Endothelial cell of umbilical vein (primary cell): ENCODE measurements at regions not wholly inside any gene's neighbourhood (a gene's known extent, or its start where the extent isn't known, plus 50 kb on each side); places are given as distances from the start of the nearest gene placed in this dataset.

ENCODE experiments used
- BruUV-seq: library from RNA; stranded (reverse); fragments of 400-500 nt; replicated peaks from 2 replicates; lab custom pipeline; 2021; lab: Mats Ljungman, UMichigan
- CTCF ChIA-PET: fragments of 300-600, 350-600 bp; sonication (Branson Sonifier 250); formaldehyde crosslinking; loops from one replicate; lab custom pipeline; 2021; ENCODE audit warnings: antibody characterized with exemption, inconsistent platforms; lab: Charles Lee
- POLR2A ChIA-PET: fragments of 300-600, 350-600 bp; sonication (Branson Sonifier 250); formaldehyde crosslinking; loops from one replicate; lab custom pipeline; 2021; ENCODE audit warnings: antibody characterized with exemption, inconsistent platforms; lab: Charles Lee
- DNase-seq: peaks from one replicate; pipeline ENCODE4 v3.0.0-alpha.2; 2011; ENCODE audit warnings: low read depth, low spot score
- FAIRE-seq: peaks from 2 replicates; lab custom pipeline; 2011; peaks lifted over from hg19 to GRCh38; lab: Jason Lieb, UNC
- H2AFZ ChIP-seq: 2 replicates; pipeline ENCODE4 v1.6.0; 2012; ENCODE audit warnings: low read depth, low read length, control low read depth, inconsistent platforms
- H3K27ac ChIP-seq: 2 replicates; pipeline ENCODE4 v1.5.1; 2011; ENCODE audit warnings: low read depth, mild to moderate bottlenecking, control low read depth, low read length, moderate library complexity; ENCODE audit not compliant: insufficient read depth
- H3K27me3 ChIP-seq, 2 experiments: 2 replicates each; pipeline versions ENCODE4 v1.6.0 to v1.6.1; 2011; ENCODE audit warnings: low read length in 2 of 2, mixed read lengths in 1 of 2; ENCODE audit not compliant: control insufficient read depth in 2 of 2, insufficient read depth in 2 of 2
- H3K36me3 ChIP-seq, 2 experiments: 2 replicates in 1 of 2; 3 replicates in 1 of 2; pipeline ENCODE4 v1.5.1; 2011; ENCODE audit warnings: low read length in 2 of 2, mild to moderate bottlenecking in 1 of 2, moderate library complexity in 1 of 2; ENCODE audit not compliant: control insufficient read depth in 2 of 2, insufficient read depth in 2 of 2; ENCODE audit errors: extremely low read depth in 1 of 2
- H3K4me1 ChIP-seq: 3 replicates; pipeline ENCODE4 v1.5.1; 2011; ENCODE audit warnings: mild to moderate bottlenecking, low read length; ENCODE audit not compliant: control insufficient read depth, insufficient read depth; ENCODE audit errors: extremely low read depth
- H3K4me2 ChIP-seq: 2 replicates; pipeline ENCODE4 v1.6.1; 2011; ENCODE audit warnings: low read length, control low read depth, mixed read lengths; ENCODE audit not compliant: insufficient read depth
- H3K4me3 ChIP-seq, 3 experiments: fragments of 200-600 bp in 1 of 3; sonication (generic), shearing (Covaris generic) in 1 of 3; replicated peaks in 1 of 3; 2 replicates each; pipeline ENCODE4 v1.5.1; 2011 to 2016; ENCODE audit warnings: control low read depth in 3 of 3, low read length in 3 of 3, mild to moderate bottlenecking in 2 of 3, inconsistent platforms in 1 of 3, low read depth in 1 of 3, moderate library complexity in 1 of 3; ENCODE audit not compliant: insufficient read depth in 1 of 3
- H3K79me2 ChIP-seq: 2 replicates; pipeline ENCODE4 v1.6.0; 2012; ENCODE audit warnings: low read length, inconsistent platforms; ENCODE audit not compliant: control insufficient read depth, insufficient read depth
- H3K9ac ChIP-seq: replicated peaks from 2 replicates; pipeline ENCODE3; 2011; ENCODE audit warnings: low read length, control low read depth; ENCODE audit not compliant: insufficient read depth; ENCODE audit errors: extremely low read depth
- H3K9me1 ChIP-seq: replicated peaks from 3 replicates; pipeline ENCODE4 v1.6.0; 2011; ENCODE audit warnings: mild to moderate bottlenecking, low read length; ENCODE audit not compliant: control insufficient read depth, insufficient read depth; ENCODE audit errors: extremely low read depth
- H3K9me3 ChIP-seq: replicated peaks from 2 replicates; pipeline ENCODE4 v1.5.1; 2012; ENCODE audit warnings: low read length, inconsistent platforms; ENCODE audit not compliant: control insufficient read depth, insufficient read depth
- H4K20me1 ChIP-seq: replicated peaks from 2 replicates; pipeline ENCODE3; 2011; ENCODE audit warnings: mild to moderate bottlenecking, low read length; ENCODE audit not compliant: control insufficient read depth, insufficient read depth; ENCODE audit errors: extremely low read depth
- CTCF ChIP-seq, 2 donors: IDR thresholded peaks; 1 replicate in 1 of 2; 2 replicates in 1 of 2; pipeline ENCODE4 v1.5.1; 2011; ENCODE audit warnings: low read length in 2 of 2, mild to moderate bottlenecking in 2 of 2, moderate library complexity in 2 of 2, control low read depth in 1 of 2, inconsistent platforms in 1 of 2, low read depth in 1 of 2; ENCODE audit not compliant: insufficient read depth in 1 of 2; ENCODE audit errors: extremely low read depth in 1 of 2
- EZH2 ChIP-seq: IDR thresholded peaks from 2 replicates; pipeline ENCODE4 v1.6.1; 2012; ENCODE audit warnings: borderline replicate concordance, low read depth, mild to moderate bottlenecking, moderate library complexity, low read length, inconsistent platforms; ENCODE audit not compliant: severe bottlenecking
- FOS ChIP-seq: IDR thresholded peaks from 2 replicates; pipeline ENCODE4 v1.6.1; 2011; ENCODE audit warnings: mild to moderate bottlenecking, low read length, moderate library complexity, borderline replicate concordance; ENCODE audit not compliant: insufficient read depth
- GATA2 ChIP-seq: IDR thresholded peaks from 2 replicates; pipeline ENCODE4 v1.7.0; 2011; ENCODE audit warnings: low read depth, mild to moderate bottlenecking, moderate library complexity, mixed read lengths, low read length; ENCODE audit not compliant: insufficient read length, insufficient read depth
- JUN ChIP-seq: IDR thresholded peaks from 2 replicates; pipeline ENCODE4 v1.6.1; 2011; ENCODE audit warnings: borderline replicate concordance, low read depth; ENCODE audit not compliant: insufficient read length, insufficient read depth
- MAX ChIP-seq: IDR thresholded peaks from 2 replicates; pipeline ENCODE4 v1.6.1; 2011; ENCODE audit not compliant: insufficient read depth, insufficient read length
- MYC ChIP-seq: IDR thresholded peaks from one replicate; pipeline ENCODE4 v1.6.1; 2011; ENCODE audit warnings: mild to moderate bottlenecking, low read depth, low read length
- POLR2A ChIP-seq: IDR thresholded peaks from 2 replicates; pipeline ENCODE4 v1.6.1; 2012; ENCODE audit warnings: low read depth, mild to moderate bottlenecking, control low read depth, low read length
- POLR2AphosphoS5 ChIP-seq: IDR thresholded peaks from 2 replicates; pipeline ENCODE4 v1.6.1; 2012; ENCODE audit warnings: low read depth, mild to moderate bottlenecking, control low read depth, low read length, moderate library complexity; ENCODE audit not compliant: insufficient read depth
- dilution Hi-C: fragments of 300-500 bp; cut with MboI; formaldehyde crosslinking; loops from one replicate; pipeline ENCODE4 v1.15.0; 2019; ENCODE audit warnings: low sequenced_read_pairs; ENCODE audit not compliant: extremely low pct_ligation_motif_present
- intact Hi-C: fragments of 100-400 bp; cut with micrococcal nuclease; formaldehyde crosslinking; loops from one replicate; pipeline ENCODE4 v1.10.0; 2022

GRCh38 chr3:82177774-82178173, 416.3 kb upstream of the GBE1 start:
- intact Hi-C loops = no loop called here
- Histone ChIP-seq H3K9ac (no peak overlapping the region), H3K4me1 (no peaks in the 10 kb centered on the region), H3K27ac (no peak overlapping the region), H4K20me1 (no peaks in the 10 kb centered on the region), H2AFZ (no peak overlapping the region), H3K9me1 (no peaks in the 10 kb centered on the region), H3K4me2 (no peak overlapping the region), H3K36me3 (no peaks in the 10 kb centered on the region), H3K4me3 (no peak overlapping the region), H3K9me3 (no peaks in the 10 kb centered on the region), H3K27me3 (peaks cover 0 to 2% of the 10 kb centered on the region in 2 experiments), H3K79me2 (no peaks in the 10 kb centered on the region)
- ChIA-PET POLR2A (no interaction called here), CTCF (no interaction called here)
- DNase-seq (no peak), FAIRE-seq (no peak)
- TF ChIP-seq POLR2AphosphoS5 (no peak), GATA2 (no peak), MYC (no peak), CTCF (IDR thresholded peaks at IDR 0.05; ENCODE audit: extremely low read depth in 1 of 2, insufficient read depth in 1 of 2, low read depth in 1 of 2, low read length in 2 of 2) (no peak), JUN (no peak), MAX (no peak), FOS (no peak), POLR2A (no peak), EZH2 (no peak)
- dilution Hi-C loops = no loop called here
- BruUV-seq = no TSS peak
